GM19035 (cell line): ENCODE measurements at regions not wholly inside any gene's neighbourhood (a gene's known extent, or its start where the extent isn't known, plus 50 kb on each side); places are given as distances from the start of the nearest gene placed in this dataset.

Experiments
- ATAC-seq: cut with Tn5 transposase; IDR thresholded peaks from one replicate; pipeline ENCODE4 v1.9.1; 2021; ENCODE audit not compliant: unreplicated experiment

- ATAC-seq = no peak
Observed at GRCh38 chr2:216808805-216809425, 50.9 kb downstream of the TNP1 start.

- ATAC-seq = no peak
Observed at GRCh38 chr2:216807857-216808272, 52.0 kb downstream of the TNP1 start.

DNA sequence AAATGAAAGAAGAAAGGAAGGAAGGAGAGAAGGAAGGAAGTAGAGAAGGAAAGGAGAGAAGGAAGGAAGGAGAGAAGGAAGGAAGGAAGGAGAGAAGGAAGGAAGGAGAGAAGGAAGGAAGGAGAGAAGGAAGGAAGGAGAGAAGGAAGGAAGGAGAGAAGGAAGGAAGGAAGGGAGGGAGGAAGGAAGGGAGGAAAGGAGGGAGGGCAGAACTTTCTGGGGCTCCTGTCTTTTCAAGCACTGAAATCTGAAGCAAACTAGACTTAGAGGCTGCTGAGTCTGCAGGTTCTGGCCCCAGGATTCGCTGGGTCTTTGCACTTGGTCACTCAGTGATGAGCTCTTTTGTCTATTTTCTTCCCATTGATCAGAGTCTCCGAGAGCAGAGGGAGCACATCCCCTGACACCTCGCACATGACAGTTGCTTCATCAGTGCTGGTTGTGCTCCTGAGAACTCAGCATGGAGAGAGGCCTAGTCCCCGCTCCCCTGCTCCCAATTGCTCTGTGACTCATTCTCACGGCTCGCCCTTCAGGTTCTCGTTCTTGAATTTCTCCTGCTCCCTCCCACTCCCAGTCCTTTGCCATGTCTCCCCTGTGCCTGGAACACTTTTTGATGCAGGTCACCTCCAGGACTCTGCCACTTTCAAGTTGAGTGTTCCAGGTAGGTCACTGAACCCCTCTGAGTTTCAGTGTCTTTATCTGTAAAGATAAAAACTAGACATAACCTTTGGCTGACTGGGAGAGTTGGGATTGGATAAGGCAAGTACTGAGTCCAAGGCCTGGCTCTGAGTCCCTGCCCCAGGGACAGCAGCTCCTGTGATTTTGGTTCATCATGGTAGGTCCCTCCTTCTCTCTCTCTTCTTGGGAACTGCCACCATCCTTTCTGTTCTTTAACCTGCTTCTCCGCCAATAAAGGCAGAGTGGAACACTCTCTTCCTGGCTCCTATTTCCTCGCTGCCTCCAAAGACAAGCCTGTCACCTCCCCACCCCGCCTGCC lies 55.2 kb downstream of the TNP1 start:
- no peak for ATAC-seq

- ATAC-seq = no peak
Observed at GRCh38 chr2:216803791-216804190, 56.1 kb downstream of the TNP1 start.

DNA sequence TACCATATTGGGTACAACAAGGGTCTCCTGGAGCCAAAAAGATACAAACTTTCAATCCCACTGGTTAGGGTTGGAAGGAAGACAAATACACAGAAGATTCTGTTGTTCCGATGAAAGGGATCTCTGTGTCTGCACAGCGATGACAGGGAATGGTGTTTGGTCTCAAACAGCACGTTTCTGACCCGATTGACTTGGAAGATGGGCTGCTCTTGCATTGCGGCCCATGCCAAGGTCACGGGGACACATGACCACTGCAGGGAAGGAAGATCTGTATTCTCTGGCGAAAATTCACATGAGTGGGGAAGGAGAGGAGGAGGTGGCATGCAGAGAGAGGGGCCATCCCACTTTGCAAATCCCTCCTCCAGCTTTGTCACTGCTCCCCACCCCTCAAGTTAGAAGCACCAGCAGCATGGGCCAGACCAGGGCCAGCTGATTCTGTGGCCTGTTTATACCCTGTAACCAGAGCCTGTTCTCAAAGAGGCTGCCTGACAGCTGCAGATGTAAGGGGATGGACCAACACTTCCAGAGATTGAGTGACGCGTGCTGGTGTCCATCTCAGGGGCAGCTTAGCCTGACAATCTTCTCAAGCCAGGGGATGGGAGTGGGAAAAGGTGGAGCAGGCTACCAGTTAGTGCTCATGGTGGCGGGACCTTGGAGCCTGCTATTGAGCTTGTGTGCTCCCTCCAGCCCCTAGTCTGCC lies 57.2 kb downstream of the TNP1 start:
- no peak for ATAC-seq

DNA sequence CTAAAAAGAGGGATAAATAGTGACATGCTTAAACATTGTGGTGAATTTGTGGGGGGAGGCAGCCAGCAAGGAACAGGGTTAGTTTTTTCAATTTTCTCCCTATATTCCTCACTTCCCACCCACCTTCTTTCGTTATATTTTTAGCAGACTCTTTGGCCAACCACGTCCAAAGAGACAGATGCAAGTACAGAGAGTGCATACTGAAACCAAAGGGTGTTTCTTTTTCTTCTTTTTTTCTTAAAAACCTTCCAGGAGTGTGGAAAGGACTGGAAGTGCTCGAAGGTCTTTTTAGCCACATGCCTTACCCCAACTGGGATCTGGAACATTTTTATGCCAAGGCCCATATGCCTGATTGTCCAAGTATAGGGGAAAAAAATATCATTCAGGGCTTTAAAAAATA lies 59.0 kb downstream of the TNP1 start:
- ATAC-seq = no peak

DNA sequence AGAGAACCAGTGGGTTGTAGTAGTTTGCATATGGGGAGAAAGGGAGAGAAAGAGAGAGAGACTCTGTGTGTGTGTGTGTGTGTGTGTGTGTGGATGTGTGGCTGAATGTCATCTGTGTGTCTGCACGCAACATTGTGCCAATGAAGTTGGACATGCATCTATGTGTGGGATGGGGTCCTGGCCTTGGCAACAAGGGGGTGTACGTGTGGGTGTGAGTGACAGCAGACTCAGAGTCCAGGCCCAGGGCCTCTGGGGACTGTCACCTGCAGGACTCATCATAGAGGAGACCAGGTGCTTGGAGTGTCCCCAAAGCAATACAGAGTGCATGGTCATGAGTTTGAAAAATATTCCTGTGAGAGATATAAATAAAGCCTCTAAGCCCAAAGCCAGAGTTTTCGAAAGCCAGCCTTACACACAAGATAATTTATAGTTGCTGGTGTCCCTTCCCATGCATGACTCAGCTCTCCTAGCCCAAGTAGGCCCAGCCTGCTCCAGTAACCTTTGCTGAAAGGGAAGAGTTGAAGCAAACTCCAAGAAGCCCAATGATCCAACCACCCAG lies 59.9 kb downstream of the TNP1 start:
- ATAC-seq = no peak

DNA sequence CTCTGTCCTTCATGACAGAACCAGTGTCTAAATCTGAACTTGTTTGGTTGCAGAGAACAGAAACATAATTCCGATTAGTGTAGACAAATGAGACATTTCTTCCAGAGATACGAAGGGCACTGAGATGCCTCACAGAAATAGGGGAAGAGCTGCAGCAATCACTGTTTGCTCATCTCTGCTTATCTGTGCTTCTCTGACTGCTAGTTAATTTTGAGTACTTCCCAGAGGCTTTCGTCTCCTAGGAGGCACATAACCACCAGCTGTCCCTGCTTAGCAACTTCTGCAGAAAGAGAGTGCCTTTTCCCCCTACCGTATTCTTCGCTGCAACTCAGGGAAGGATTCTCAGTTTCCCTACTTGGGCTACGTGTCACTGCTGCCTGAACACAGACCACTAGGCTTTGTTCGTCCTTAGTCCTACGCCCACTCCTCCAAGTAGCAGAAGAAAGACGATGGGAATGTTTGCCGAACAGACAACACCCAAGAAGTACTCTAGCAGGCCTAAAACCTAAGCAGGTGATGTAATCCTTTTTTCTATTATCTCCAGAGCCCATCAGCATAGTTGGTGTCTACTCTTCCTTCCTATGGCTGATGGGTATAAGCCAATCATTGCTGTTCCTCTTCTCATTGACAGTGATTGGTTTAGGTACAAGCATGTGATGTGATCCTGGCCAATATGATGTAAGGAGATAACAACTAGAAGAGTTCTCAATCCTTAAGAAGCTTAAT lies 63.6 kb downstream of the TNP1 start:
- no peak for ATAC-seq

DNA sequence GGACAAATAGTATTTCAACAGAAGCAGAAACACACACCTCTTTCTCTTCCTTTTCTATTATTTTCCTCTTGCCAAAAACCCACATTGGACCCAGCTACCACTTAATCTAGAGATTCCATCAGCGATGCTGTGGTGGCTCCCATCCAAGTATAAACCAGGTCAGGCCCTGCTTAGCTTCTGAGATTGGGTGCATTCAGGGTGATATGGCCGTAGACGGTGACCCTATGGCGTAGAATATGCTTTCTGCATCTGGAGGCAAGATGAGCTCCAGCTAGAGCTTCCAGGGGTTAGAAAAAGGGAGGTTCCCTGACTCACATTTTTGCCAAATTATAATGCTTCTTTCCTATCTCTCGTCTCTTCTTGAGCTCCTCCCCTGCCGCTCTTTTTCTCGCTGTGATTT lies 66.5 kb downstream of the TNP1 start:
- ATAC-seq = no peak

GRCh38 chr2:216792222-216793021 lies 67.4 kb downstream of the TNP1 start:
- no peak for ATAC-seq

- no peak for ATAC-seq
Observed at GRCh38 chr2:216791303-216791702, 68.6 kb downstream of the TNP1 start.

DNA sequence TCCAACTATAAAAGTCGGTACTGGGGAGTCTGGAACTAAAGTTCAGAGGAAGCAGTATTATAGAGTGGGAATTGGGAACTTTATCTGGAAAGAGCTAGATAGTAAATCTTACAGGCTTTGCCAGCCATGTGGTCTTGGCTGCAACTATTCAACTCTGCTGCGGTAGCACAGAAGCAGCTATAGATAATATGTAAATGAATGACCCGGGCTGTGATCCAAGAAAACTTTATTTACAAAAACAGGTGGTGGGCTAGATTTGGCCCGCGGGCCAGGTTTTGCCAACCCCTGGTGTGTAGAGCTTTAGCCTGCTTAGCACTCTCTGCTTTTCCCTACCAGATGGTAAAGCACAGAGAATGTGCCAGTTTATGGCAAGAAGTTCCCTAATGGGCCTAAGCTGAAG lies 70.8 kb downstream of the TNP1 start:
- ATAC-seq = no peak

DNA sequence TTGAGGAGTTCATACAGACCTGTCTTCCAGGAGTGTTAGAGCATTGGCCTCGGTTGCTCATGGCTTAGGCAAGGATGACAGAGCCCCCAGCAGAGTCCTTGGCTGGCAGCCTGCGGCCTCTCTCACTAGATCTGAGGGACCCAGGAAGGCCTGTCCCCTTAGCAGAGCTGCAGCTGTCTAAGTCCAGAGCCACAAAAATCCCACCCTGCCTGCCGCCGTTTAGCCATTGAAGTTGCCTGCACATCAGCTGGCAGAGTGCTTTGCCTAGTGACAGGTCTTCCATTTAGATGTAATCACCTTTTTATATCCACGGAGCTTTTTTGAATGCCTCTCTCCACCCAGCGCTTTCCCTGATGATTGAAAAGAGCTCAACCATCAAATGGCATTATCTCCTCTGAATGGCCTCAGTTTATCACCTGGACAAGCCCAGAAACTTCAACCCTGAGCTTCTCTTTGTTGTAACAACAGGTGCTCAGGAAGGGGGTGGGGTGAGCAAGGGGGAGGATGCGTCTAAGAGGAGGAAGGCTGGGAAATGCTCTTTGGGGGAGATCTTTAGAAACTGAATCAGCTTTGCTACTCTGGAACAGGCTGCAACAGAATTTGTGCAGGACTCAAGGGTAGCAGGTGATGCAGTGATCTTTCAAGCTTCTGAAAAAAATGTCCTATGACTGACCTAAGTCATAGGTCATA lies 71.9 kb downstream of the TNP1 start:
- ATAC-seq = no peak

DNA sequence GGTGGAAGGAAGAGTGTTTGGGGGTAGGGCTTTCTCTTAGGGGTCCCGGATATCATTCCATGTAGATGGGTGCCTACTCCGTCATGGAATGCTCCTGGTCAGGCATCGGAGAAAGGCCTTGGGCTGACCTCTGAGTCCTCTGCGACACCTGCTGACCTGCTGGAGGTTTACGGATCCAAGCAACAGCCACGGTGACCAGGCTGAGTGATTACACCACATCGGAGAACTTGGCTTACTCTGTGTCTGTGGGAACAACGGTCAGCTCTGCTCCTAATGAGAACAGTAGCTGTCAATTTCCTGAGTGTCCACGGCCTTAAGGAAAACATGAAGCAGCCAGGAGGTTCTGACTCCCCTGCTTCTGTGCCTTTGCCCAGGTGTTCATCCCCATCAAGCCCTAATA lies 73.2 kb downstream of the TNP1 start:
- ATAC-seq = no peak

GRCh38 chr2:216784456-216784855 lies 75.4 kb downstream of the TNP1 start:
- ATAC-seq = no peak

DNA sequence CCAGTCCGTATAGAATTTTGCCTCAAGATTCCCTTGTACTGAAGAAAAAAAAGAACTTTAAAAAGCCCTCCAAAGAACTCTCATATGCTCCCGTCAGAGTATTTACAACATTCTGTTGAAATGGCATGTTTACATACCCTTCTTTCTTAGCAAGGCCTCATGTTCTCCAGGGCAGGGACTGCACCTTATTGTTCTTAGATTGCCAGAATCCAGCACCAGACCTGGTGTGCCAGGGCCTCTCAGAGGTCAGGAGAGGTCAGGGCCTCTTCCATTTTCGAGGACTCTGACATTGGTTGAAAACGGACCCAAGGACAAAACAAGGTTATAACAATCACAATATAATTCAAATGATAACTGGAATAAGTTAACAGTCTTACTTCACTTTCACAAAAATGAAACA lies 78.2 kb downstream of the TNP1 start:
- ATAC-seq = no peak

DNA sequence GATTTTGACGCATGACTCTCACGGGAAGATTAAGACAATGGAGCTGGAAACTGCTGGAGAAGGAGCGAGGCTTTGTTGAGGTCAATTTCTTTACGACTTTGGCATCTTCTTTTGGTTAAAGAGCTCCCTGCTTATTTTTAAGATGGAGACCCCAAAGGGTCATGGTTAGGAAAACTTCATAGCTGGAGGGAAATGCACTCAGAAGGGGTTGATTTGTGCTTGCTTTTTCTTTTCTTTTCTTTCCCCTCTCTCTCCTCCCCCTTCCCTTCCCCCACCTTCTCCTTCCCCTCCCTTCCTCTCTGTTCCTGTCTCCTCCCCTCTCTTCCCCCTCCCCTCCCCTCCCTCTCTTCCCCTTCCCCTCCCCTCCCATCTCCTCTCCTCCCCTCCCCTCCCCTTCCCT lies 79.0 kb downstream of the TNP1 start:
- no peak for ATAC-seq

DNA sequence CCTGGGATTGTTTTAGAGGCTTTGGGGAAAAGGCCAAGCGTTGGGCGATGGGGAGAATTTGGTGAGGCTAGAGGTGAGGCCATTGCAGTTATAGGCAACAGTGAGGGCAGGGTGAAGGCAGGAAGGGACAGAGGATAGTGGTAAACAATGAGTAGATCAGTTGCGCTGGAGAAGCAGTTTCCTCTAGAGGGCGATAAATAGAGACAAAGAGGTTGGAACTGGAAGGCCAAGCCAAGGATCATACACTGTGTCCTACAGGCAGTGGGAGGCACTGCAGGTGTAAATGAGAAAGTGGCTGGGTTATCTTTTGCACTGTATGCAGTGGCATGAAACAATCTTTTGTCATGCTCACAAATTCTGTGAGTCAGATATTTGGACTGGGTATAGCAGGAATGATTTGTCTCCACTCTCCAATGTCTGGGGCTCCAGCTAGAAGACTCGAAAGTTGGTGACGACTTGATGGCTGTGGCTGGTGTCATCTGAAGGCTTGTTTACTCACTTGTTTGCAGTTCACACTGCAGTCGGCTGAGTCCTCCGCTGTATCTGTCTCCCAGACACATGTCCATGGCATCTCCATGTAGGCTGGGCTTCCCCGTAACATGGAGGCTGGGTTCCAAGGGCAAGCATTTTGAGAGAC lies 82.1 kb downstream of the TNP1 start:
- peak; percentile 98 for ATAC-seq
